Common myeloid progenitor, CD34-positive (primary cell): ENCODE measurements at regions not wholly inside any gene's neighbourhood (a gene's known extent, or its start where the extent isn't known, plus 50 kb on each side); places are given as distances from the start of the nearest gene placed in this dataset.

Experiments used
- CTCF ChIA-PET: fragments of 350-600 bp; sonication (Branson Sonifier 250); formaldehyde crosslinking; loops from one replicate; lab custom pipeline; 2021; ENCODE audit warnings: antibody characterized with exemption; lab: Charles Lee
- POLR2A ChIA-PET: fragments of 350-600 bp; sonication (Branson Sonifier 250); formaldehyde crosslinking; loops from one replicate; lab custom pipeline; 2021; ENCODE audit warnings: antibody characterized with exemption; lab: Charles Lee
- DNase-seq, 3 donors: peaks; one replicate each; pipeline versions ENCODE4 v3.0.0 to v3.0.0-alpha.2; 2013
- H3K27ac ChIP-seq, 2 experiments: 1 replicate in 1 of 2; 2 replicates in 1 of 2; pipeline ENCODE4 v1.7.0; 2013; ENCODE audit warnings: inconsistent platforms in 2 of 2, low read length in 2 of 2, mild to moderate bottlenecking in 2 of 2, low read depth in 1 of 2, moderate library complexity in 1 of 2; ENCODE audit not compliant: severe bottlenecking in 2 of 2, insufficient read depth in 1 of 2, poor library complexity in 1 of 2
- H3K27me3 ChIP-seq, 5 experiments: replicated peaks in 2 of 5; 1 replicate in 3 of 5; 2 replicates in 2 of 5; pipeline versions ENCODE4 v1.6.1 to v1.7.0; 2013; ENCODE audit warnings: low read length in 4 of 5, mild to moderate bottlenecking in 2 of 5, moderate library complexity in 2 of 5, inconsistent platforms in 1 of 5; ENCODE audit not compliant: insufficient read depth in 5 of 5, control insufficient read depth in 4 of 5
- H3K36me3 ChIP-seq, 4 experiments: 1 replicate in 2 of 4; 2 replicates in 2 of 4; pipeline versions ENCODE4 v1.6.1 to v1.7.0; 2013; ENCODE audit warnings: low read length in 3 of 4, control low read depth in 1 of 4, mild to moderate bottlenecking in 1 of 4; ENCODE audit not compliant: control insufficient read depth in 4 of 4, insufficient read depth in 4 of 4
- H3K4me1 ChIP-seq, 4 experiments: 1 replicate in 3 of 4; 2 replicates in 1 of 4; pipeline versions ENCODE4 v1.6.1 to v1.7.1; 2013; ENCODE audit warnings: low read length in 3 of 4, mild to moderate bottlenecking in 3 of 4, control low read depth in 1 of 4, inconsistent platforms in 1 of 4, moderate library complexity in 1 of 4; ENCODE audit not compliant: control insufficient read depth in 4 of 4, insufficient read depth in 4 of 4; ENCODE audit errors: control extremely low read depth in 1 of 4
- H3K4me3 ChIP-seq, 7 experiments: 1 replicate in 4 of 7; 2 replicates in 3 of 7; pipeline versions ENCODE4 v1.5.1 to v1.7.0; 2013; ENCODE audit warnings: mild to moderate bottlenecking in 7 of 7, low read length in 6 of 7, moderate library complexity in 6 of 7, inconsistent platforms in 2 of 7, low read depth in 2 of 7, control low read depth in 1 of 7; ENCODE audit not compliant: insufficient read depth in 4 of 7, control insufficient read depth in 1 of 7; ENCODE audit errors: extremely low read depth in 1 of 7
- H3K9me3 ChIP-seq, 5 experiments: 1 replicate in 4 of 5; 2 replicates in 1 of 5; pipeline versions ENCODE4 v1.6.1 to v1.7.1; 2013; ENCODE audit warnings: low read length in 4 of 5, mild to moderate bottlenecking in 2 of 5, inconsistent platforms in 1 of 5, low read depth in 1 of 5, moderate library complexity in 1 of 5; ENCODE audit not compliant: control insufficient read depth in 4 of 5, insufficient read depth in 2 of 5; ENCODE audit errors: control extremely low read depth in 1 of 5
- WGBS: methylation state at CpG from one replicate; pipeline ENCODE4 v1.1.5; 2013; ENCODE audit not compliant: insufficient coverage; 5-methylcytosine and 5-hydroxymethylcytosine counted together

DNA sequence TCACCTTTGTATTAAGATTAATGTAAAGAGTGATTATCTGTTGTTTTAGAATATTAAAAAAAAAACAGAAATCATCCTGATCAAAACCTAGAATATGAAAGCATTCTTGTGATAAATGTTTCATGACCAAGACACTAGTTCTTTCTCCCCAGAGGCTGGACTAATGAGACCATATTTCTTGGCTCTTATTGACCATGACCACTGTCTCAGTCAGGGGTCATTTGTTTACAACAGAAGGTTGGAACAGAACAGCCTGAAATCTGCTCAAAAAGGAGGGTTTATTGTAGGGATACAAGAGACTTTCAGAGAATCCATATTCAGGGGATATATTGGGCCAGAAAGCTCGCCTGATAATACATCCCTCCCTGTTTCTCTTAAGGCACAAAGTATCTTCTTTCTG is 87.7 kb downstream of the TMEM30B start:
- H3K36me3 ChIP-seq: no peaks in the 10 kb centered on the region
- peaks cover 0 to 5% (median 0%) of the 10 kb centered on the region in 4 experiments for H3K4me1 ChIP-seq
- DNase-seq: no peak
- POLR2A ChIA-PET: no interaction called here
- peaks cover 12 to 54% (median 19%) of the 10 kb centered on the region in 5 experiments for H3K27me3 ChIP-seq
- CTCF ChIA-PET: no interaction called here
- WGBS: 80% methylated on average over 1 of the region's 1 CpG
- H3K9me3 ChIP-seq: no peaks in the 10 kb centered on the region
- H3K4me3 ChIP-seq: no peak overlapping the region
- no peak overlapping the region for H3K27ac ChIP-seq

DNA sequence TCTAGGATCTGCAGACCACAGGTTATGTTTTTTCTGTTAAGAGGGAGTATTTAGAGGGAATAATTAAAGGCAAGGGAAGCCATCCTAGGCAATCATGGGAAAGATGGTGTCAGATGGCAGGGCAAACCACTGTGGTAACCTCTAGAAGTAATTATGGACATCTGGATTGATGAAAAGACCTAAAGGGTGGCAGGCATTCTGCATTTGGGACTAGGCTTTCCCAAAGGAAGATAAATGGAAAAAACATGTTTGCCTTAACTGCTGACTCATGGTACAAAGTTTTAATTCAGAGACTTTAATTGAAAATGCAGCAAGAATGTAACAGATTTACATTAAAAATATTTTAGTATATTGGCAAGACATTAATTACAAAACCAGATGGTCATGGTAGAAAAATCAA is 88.1 kb downstream of the TMEM30B start:
- Histone ChIP-seq H3K27ac (no peak overlapping the region), H3K4me3 (no peak overlapping the region), H3K36me3 (no peaks in the 10 kb centered on the region), H3K9me3 (no peaks in the 10 kb centered on the region), H3K27me3 (peaks cover 12 to 56% (median 20%) of the 10 kb centered on the region in 5 experiments), H3K4me1 (peaks cover 0 to 5% (median 0%) of the 10 kb centered on the region in 4 experiments)
- DNase-seq: no peak
- ChIA-PET CTCF (no interaction called here), POLR2A (no interaction called here)

DNA sequence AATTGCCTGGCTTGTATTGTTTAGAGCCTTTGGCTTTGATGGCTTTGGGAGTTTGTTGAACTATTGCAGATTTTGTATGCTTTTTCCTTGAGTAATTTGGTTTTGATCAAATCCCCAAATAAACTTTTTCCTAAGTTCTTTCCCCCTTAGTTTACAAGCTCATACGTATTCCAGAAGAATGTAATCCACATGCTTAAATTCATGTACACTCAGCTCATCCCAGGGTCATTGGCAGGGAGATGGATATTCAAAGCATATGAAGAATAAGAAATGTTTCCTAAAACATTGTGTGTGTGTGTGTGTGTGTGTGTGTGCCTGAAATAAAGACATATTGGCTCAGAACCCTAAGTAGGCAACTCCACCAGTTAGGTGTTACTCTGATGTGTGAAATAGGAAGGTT is 89.4 kb downstream of the TMEM30B start:
- peaks cover 0 to 5% (median 0%) of the 10 kb centered on the region in 4 experiments for H3K4me1 ChIP-seq
- CTCF ChIA-PET: interaction anchor here (0.8 to 1.5 kb wide), 2 partner anchors 22 to 154 kb away, joined by 3 read pairs; no protein-coding TSS in a partner anchor

DNA sequence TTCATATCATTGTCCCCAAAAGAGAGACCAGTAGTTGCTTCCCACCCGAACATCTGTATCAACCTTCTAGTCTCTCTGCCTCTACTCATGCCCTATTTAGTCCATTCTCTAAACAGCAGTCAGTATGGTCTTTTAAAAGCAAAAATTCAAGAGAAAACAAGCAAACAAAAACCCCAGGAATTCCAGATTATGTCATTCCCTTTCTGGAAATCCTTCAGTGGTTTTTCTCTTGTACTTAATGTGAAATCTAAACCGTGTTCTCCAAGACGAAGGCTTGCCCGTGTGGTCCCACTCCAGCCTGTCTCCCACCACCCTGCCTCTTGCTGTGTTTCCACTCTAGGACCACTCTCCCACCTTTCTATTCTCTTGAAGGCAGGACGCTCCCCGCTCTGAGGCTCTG is 90.8 kb downstream of the TMEM30B start:
- no peak for DNase-seq
- peaks cover 0 to 1% (median 0%) of the 10 kb centered on the region in 5 experiments for H3K9me3 ChIP-seq
- no peaks in the 10 kb centered on the region for H3K36me3 ChIP-seq
- H3K27ac ChIP-seq: no peak overlapping the region
- ChIA-PET CTCF (interaction anchor here (1.5 kb wide), 1 partner anchor 24 kb away, joined by 3 read pairs; no protein-coding TSS in a partner anchor), POLR2A (no interaction called here)
- 98% methylated on average over 6 of the region's 6 CpGs for WGBS
- H3K4me3 ChIP-seq: no peak overlapping the region
- peaks cover 0 to 5% (median 0%) of the 10 kb centered on the region in 4 experiments for H3K4me1 ChIP-seq
- H3K27me3 ChIP-seq: peaks cover 20 to 67% (median 27%) of the 10 kb centered on the region in 5 experiments

More for the DNA sequence above, 89.4 kb downstream of the TMEM30B start:
- POLR2A ChIA-PET: no interaction called here
- WGBS: no CpG with 5 or more reads among the region's 1 CpG
- H3K4me3 ChIP-seq: no peak overlapping the region
- DNase-seq: no peak
- no peaks in the 10 kb centered on the region for H3K36me3 ChIP-seq
- peaks cover 18 to 60% (median 26%) of the 10 kb centered on the region in 5 experiments for H3K27me3 ChIP-seq
- no peak overlapping the region for H3K27ac ChIP-seq
- H3K9me3 ChIP-seq: peaks cover 0 to under 1% (median 0%) of the 10 kb centered on the region in 5 experiments

DNA sequence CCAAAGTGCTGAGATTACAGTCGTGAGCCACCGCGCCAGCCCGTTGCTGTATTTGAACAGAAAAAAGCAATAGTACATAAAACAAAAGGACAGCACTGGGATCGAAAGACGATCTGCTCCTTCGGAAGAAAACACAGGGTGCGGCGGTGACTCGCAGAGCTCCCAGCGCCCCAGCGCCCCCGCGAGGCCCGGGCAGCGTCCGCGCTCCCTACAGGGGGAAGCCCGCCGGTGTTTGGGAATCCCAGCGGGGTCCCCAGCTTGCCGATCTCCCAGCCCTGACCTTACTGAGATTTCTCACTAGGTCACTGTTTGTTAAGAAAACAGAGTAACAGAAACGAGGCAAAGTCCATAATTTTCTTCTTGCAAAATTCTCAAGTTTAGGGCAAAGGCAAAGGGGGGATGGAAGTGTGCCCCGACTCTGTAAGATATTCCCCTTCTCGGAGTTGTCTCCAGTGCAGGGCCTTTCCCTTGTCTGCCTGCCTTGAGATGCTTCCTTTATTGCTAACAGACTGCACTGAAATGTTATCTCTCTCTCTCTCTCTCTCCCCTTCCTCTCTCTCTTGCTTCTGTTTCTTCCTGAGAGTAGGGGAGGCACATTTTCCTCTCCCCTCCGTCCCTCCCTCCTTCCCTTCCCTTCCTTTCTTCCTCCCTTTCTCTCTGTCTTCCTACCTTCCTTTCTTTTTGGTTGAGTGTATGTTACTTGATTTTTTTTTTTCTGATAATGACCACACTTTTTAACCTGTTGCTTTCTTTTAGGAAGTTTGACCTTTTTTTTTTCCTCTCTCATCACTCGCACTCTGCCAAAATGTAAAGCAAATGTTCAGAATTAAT is 91.9 kb downstream of the TMEM30B start:
- DNase-seq: peak; percentile 20 to 45 (median 38)
- Histone ChIP-seq H3K9me3 (peaks cover 0 to 1% (median 0%) of the 10 kb centered on the region in 5 experiments), H3K4me1 (peaks cover 0 to 6% (median 0%) of the 10 kb centered on the region in 4 experiments), H3K27ac (no peak overlapping the region), H3K4me3 (peak overlapping the region in 4 of 7 experiments; percentile 14 to 45 (median 18)), H3K27me3 (peaks cover 20 to 65% (median 27%) of the 10 kb centered on the region in 5 experiments), H3K36me3 (no peaks in the 10 kb centered on the region)
- CTCF ChIA-PET: interaction anchor here (0.6 kb wide), 1 partner anchor 137 kb away, joined by 3 read pairs; no protein-coding TSS in a partner anchor
- WGBS: 3% methylated on average over 21 of the region's 27 CpGs
- POLR2A ChIA-PET: no interaction called here

DNA sequence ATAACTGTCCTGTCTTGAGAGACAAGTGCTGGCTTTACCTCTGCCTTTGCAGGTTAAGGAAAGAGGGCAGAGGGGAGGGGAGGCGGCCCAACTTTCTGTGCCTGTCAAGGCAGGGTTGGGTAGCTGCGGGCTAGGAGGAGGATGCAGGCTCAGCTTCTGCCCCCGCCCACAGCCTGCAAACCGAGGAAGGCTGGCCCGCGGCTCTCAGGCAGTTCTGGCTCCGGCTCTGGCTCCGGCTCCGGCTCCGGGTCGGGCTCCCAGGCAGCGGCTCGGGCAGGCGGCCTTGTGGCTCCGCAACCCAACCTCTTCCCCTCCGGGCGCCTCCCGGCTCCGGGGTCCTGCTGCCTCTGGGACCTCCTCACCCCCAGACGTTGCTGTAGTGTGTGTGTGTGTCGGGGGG is 92.9 kb downstream of the TMEM30B start:
- CTCF ChIA-PET: no interaction called here
- 75% methylated on average over 15 of the region's 21 CpGs for WGBS
- no peak overlapping the region for H3K4me3 ChIP-seq
- H3K4me1 ChIP-seq: peaks cover 0 to 13% (median 3%) of the 10 kb centered on the region in 4 experiments
- no peak overlapping the region for H3K27ac ChIP-seq
- no peaks in the 10 kb centered on the region for H3K36me3 ChIP-seq
- POLR2A ChIA-PET: no interaction called here
- DNase-seq: no peak
- H3K27me3 ChIP-seq: peaks cover 20 to 59% (median 24%) of the 10 kb centered on the region in 5 experiments
- H3K9me3 ChIP-seq: peaks cover 0 to 1% (median 0%) of the 10 kb centered on the region in 5 experiments
